A673 (cell line): ENCODE measurements at regions not wholly inside any gene's neighbourhood (a gene's known extent, or its start where the extent isn't known, plus 50 kb on each side); places are given as distances from the start of the nearest gene placed in this dataset.

Experiments used
- BruUV-seq: library from RNA; stranded (reverse); fragments of 400-500 nt; replicated peaks from 2 replicates; lab custom pipeline; 2021; lab: Mats Ljungman, UMichigan
- CTCF ChIA-PET: fragments of 300-600 bp; sonication (Branson Sonifier 250); formaldehyde crosslinking; loops from one replicate; lab custom pipeline; 2022; ENCODE audit warnings: antibody characterized with exemption; lab: Charles Lee
- POLR2A ChIA-PET: fragments of 300-600 bp; sonication (Branson Sonifier 250); formaldehyde crosslinking; loops from one replicate; lab custom pipeline; 2022; ENCODE audit warnings: antibody characterized with exemption; ENCODE audit not compliant: low non-redundant PET; lab: Charles Lee
- DNase-seq: peaks from one replicate; pipeline ENCODE4 v3.0.0-alpha.2; 2015; ENCODE audit warnings: low spot score
- H3K27ac ChIP-seq: fragments of 200-600 bp; sonication (generic); 2 replicates; pipeline ENCODE4 v1.5.1; 2016; ENCODE audit warnings: mixed run types, low read depth, mild to moderate bottlenecking, mixed read lengths, antibody characterized with exemption, low read length; ENCODE audit not compliant: poor library complexity, severe bottlenecking
- H3K27me3 ChIP-seq: fragments of 200-600 bp; sonication (generic); replicated peaks from 2 replicates; pipeline ENCODE4 v1.6.1; 2017; ENCODE audit warnings: mixed run types, low read depth, mild to moderate bottlenecking, mixed read lengths, antibody characterized with exemption, low read length; ENCODE audit not compliant: insufficient read depth, poor library complexity
- H3K36me3 ChIP-seq: fragments of 200-600 bp; sonication (generic); 2 replicates; pipeline ENCODE4 v1.6.1; 2016; ENCODE audit warnings: mixed run types, mild to moderate bottlenecking, mixed read lengths, antibody characterized with exemption, low read length; ENCODE audit not compliant: insufficient read depth, poor library complexity, severe bottlenecking
- H3K4me1 ChIP-seq: fragments of 200-600 bp; sonication (generic); 2 replicates; pipeline ENCODE4 v1.6.1; 2017; ENCODE audit warnings: mixed run types, mild to moderate bottlenecking, mixed read lengths, antibody characterized with exemption, low read length; ENCODE audit not compliant: insufficient read depth, poor library complexity, severe bottlenecking
- H3K4me3 ChIP-seq: fragments of 200-600 bp; sonication (generic); 2 replicates; pipeline ENCODE4 v1.5.1; 2016; ENCODE audit warnings: low read depth, mixed run types, mild to moderate bottlenecking, mixed read lengths, low read length; ENCODE audit not compliant: poor library complexity, severe bottlenecking
- H3K9me3 ChIP-seq: fragments of 200-600 bp; sonication (generic); 2 replicates; pipeline ENCODE4 v1.6.1; 2016; ENCODE audit warnings: mixed run types, low read depth, mild to moderate bottlenecking, mixed read lengths, antibody characterized with exemption, low read length; ENCODE audit not compliant: poor library complexity, severe bottlenecking
- CTCF ChIP-seq: fragments of 300-800, 200-600 bp; sonication (generic); conservative IDR thresholded peaks from 2 replicates; pipeline ENCODE4 v1.5.1; 2017; ENCODE audit warnings: low read depth, mild to moderate bottlenecking, antibody characterized with exemption, low read length, moderate library complexity, mixed read lengths
- EZH2 ChIP-seq: fragments of 200-600 bp; sonication (generic); IDR thresholded peaks from 2 replicates; pipeline ENCODE4 v1.6.1; 2017; ENCODE audit warnings: borderline replicate concordance, low read depth, mild to moderate bottlenecking, mixed read lengths, antibody characterized with exemption, low read length; ENCODE audit not compliant: poor library complexity, severe bottlenecking
- intact Hi-C: fragments of 100-400 bp; cut with micrococcal nuclease; formaldehyde crosslinking; loops from one replicate; pipeline ENCODE4 v1.10.0; 2022; ENCODE audit not compliant: unreplicated experiment

DNA sequence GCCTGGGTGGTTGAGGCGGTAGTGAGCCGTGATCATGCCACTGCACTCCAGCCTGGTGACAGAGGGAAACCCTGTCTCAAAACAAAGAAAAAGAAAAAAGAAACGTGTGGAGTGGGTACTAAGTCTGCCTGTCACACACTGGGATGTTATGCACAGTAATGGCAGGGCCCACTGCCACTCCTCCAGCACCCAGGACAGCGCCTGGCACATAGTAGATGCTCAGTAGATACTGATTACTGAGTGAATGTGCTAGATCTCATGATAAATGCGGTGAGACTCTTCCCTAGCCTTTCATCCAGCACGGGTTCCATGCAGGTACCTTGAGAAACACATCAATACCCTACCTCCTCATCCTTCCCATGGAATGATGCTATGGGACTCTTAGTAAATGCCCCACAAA, 87.4 kb upstream of the HSPA9 start:
- Histone ChIP-seq H3K4me1 (peaks cover 15% of the 10 kb centered on the region), H3K4me3 (no peak overlapping the region), H3K27me3 (no peaks in the 10 kb centered on the region), H3K27ac (no peak overlapping the region), H3K36me3 (no peaks in the 10 kb centered on the region), H3K9me3 (no peaks in the 10 kb centered on the region)
- intact Hi-C loops, result no loop called here
- ChIA-PET CTCF (no interaction called here), POLR2A (interaction anchor here (0.6 kb wide), 1 partner anchor 41 kb away, joined by 4 read pairs; no protein-coding TSS in a partner anchor)
- DNase-seq, result no peak
- TF ChIP-seq CTCF (no peak), EZH2 (no peak)
- no TSS peak for BruUV-seq

- H3K4me1 ChIP-seq, result peaks cover 15% of the 10 kb centered on the region
- TF ChIP-seq CTCF (no peak), EZH2 (no peak)
- no peaks in the 10 kb centered on the region for H3K27me3 ChIP-seq
- intact Hi-C loops, result no loop called here
- peak; percentile 75 for DNase-seq
- no peaks in the 10 kb centered on the region for H3K36me3 ChIP-seq
- no TSS peak for BruUV-seq
- ChIA-PET CTCF (no interaction called here), POLR2A (interaction anchor here (0.6 kb wide), 1 partner anchor 41 kb away, joined by 4 read pairs; no protein-coding TSS in a partner anchor)
- no peaks in the 10 kb centered on the region for H3K9me3 ChIP-seq
- no peak overlapping the region for H3K4me3 ChIP-seq
- H3K27ac ChIP-seq, result no peak overlapping the region
These were observed 86.8 kb upstream of the HSPA9 start for GRCh38 chr5:138661991-138662434.

- no peak overlapping the region for H3K4me3 ChIP-seq
- no peak for TF ChIP-seq EZH2
- no peak for TF ChIP-seq CTCF
- H3K36me3 ChIP-seq, result no peaks in the 10 kb centered on the region
- no peaks in the 10 kb centered on the region for H3K9me3 ChIP-seq
- peaks cover 15% of the 10 kb centered on the region for H3K4me1 ChIP-seq
- no TSS peak for BruUV-seq
- ChIA-PET POLR2A (no interaction called here), CTCF (no interaction called here)
- H3K27ac ChIP-seq, result no peak overlapping the region
- no peaks in the 10 kb centered on the region for H3K27me3 ChIP-seq
- intact Hi-C loops, result no loop called here
- DNase-seq, result no peak
These were observed 86.2 kb upstream of the HSPA9 start for GRCh38 chr5:138661291-138661960.
